HG02981 (cell line): ENCODE measurements at regions not wholly inside any gene's neighbourhood (a gene's known extent, or its start where the extent isn't known, plus 50 kb on each side); places are given as distances from the start of the nearest gene placed in this dataset.

Experiments used
- ATAC-seq: cut with Tn5 transposase; IDR thresholded peaks from one replicate; pipeline ENCODE4 v1.9.1; 2021; ENCODE audit warnings: mild to moderate bottlenecking, moderate library complexity; ENCODE audit not compliant: unreplicated experiment

- no peak for ATAC-seq
Observed at GRCh38 chr21:18460979-18461378, 57.4 kb upstream of the TMPRSS15 start.

- ATAC-seq, result no peak
Observed at GRCh38 chr21:18461743-18462142, 58.2 kb upstream of the TMPRSS15 start.

- ATAC-seq, result no peak
Observed at GRCh38 chr21:18467715-18468114, 64.1 kb upstream of the TMPRSS15 start.

GRCh38 chr21:18468790-18469189 is 65.2 kb upstream of the TMPRSS15 start:
- no peak for ATAC-seq

- no peak for ATAC-seq
Observed at GRCh38 chr21:18476639-18477038, 73.1 kb upstream of the TMPRSS15 start.

- no peak for ATAC-seq
Observed at GRCh38 chr21:18477043-18477442, 73.5 kb upstream of the TMPRSS15 start.

GRCh38 chr21:18478513-18478912 is 74.9 kb upstream of the TMPRSS15 start:
- no peak for ATAC-seq

GRCh38 chr21:18488252-18488651 is 84.7 kb upstream of the TMPRSS15 start:
- no peak for ATAC-seq

- no peak for ATAC-seq
Observed at GRCh38 chr21:18493422-18493821, 89.8 kb upstream of the TMPRSS15 start.

GRCh38 chr21:18495523-18495922 is 91.9 kb upstream of the TMPRSS15 start:
- ATAC-seq, result no peak

- no peak for ATAC-seq
Observed at GRCh38 chr21:18498431-18498830, 94.8 kb upstream of the TMPRSS15 start.

GRCh38 chr21:18499761-18500376 is 96.3 kb upstream of the TMPRSS15 start:
- no peak for ATAC-seq

GRCh38 chr21:18518054-18518481 is 114.5 kb upstream of the TMPRSS15 start:
- ATAC-seq, result no peak

GRCh38 chr21:18521204-18521603 is 117.6 kb upstream of the TMPRSS15 start:
- no peak for ATAC-seq

- ATAC-seq, result no peak
Observed at GRCh38 chr21:18522181-18522972, 118.8 kb upstream of the TMPRSS15 start.

- no peak for ATAC-seq
Observed at GRCh38 chr21:18524097-18524880, 120.7 kb upstream of the TMPRSS15 start.

- ATAC-seq, result no peak
Observed at GRCh38 chr21:18529254-18529653, 125.7 kb upstream of the TMPRSS15 start.

GRCh38 chr21:18542081-18542480 is 138.5 kb upstream of the TMPRSS15 start:
- no peak for ATAC-seq

GRCh38 chr21:18545908-18546307 is 142.3 kb upstream of the TMPRSS15 start:
- ATAC-seq, result no peak

GRCh38 chr21:18547347-18547746 is 143.8 kb upstream of the TMPRSS15 start:
- ATAC-seq, result no peak

- no peak for ATAC-seq
Observed at GRCh38 chr21:18548249-18548648, 144.7 kb upstream of the TMPRSS15 start.
